GM18502 (cell line): ENCODE measurements at regions not wholly inside any gene's neighbourhood (a gene's known extent, or its start where the extent isn't known, plus 50 kb on each side); places are given as distances from the start of the nearest gene placed in this dataset.

Experiments
- ATAC-seq: cut with Tn5 transposase; IDR thresholded peaks from one replicate; pipeline ENCODE4 v1.9.1; 2021; ENCODE audit warnings: mild to moderate bottlenecking; ENCODE audit not compliant: unreplicated experiment, poor library complexity

GRCh38 chr20:40463171-40463570 is 225.9 kb downstream of the MAFB start:
- ATAC-seq = no peak

GRCh38 chr20:40462566-40462965 is 226.5 kb downstream of the MAFB start:
- no peak for ATAC-seq

DNA sequence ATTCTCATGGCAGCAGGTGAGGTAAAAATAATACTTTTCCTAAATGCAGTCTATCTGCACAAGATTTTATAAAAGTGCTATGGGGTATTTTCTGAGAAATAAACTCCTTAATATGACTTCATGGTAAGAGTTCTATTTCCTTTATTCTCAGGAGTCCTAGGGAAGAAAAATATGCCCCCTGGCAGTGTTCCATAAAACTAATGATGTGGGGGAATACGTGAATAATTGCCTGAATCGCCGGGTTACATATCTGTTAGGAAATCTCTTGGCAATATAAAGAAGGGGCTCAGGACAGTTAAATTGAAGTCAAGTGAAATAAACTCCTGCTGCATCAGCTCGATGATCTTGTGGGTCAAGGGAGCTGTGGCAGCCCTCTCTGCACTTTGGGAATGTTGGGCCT is 229.7 kb downstream of the MAFB start:
- ATAC-seq = no peak

DNA sequence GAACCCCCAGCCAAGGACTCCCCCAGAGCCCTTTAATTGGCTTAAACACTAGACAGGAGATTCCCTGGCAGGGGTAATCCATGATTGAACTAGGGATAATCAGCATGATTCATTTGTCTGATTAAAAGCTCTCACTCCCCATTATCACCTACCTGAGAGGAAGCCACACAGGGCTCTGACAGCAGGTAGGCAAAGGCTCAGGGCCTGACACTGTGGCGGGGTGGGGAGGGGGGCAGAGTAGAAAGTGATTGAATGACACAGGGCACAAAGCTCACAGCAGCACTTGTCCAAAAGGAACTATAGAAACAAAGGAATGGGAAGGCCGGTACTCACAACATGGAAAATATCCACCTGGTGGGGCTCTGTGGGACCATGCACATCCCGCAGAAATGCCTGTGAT is 231.6 kb downstream of the MAFB start:
- no peak for ATAC-seq

DNA sequence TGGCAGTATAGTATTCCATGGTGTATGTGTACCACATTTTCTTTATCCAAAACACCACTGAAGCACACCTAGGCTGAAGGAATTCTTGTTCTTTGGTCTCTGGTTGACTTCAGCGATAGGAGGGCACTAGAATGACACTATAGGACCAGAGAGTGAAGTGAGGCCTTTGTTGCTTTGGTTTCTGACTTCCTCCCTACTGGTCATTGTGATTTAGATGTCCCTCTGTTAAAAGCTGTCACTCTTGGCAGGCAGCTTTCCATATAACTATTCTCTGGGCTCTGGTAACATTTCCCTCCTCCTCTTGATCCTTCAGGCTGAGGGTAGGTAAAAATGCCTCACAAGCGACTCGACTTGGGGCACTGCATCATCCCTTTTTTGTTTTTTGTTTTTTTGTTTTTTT is 236.3 kb downstream of the MAFB start:
- no peak for ATAC-seq

DNA sequence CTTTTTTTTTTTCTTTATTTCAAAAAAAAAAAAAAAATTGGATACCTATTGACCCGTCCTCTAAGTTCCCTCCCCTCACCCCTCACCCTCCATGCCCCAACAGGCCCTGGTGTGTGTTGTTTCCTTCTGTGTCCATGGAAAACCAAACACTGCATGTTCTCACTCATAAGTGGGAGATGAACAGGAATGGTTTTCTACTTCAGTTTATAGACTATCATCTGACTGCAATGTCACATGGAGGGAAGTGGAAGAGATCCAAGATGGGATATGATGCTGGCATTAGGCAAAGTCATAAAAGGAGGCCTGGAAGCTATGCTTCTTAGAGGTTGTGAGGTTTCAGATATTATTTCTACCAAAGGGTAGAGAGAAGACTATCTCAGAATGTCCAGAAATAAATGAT is 237.5 kb downstream of the MAFB start:
- no peak for ATAC-seq

GRCh38 chr20:40449974-40450616 is 238.9 kb downstream of the MAFB start:
- no peak for ATAC-seq

DNA sequence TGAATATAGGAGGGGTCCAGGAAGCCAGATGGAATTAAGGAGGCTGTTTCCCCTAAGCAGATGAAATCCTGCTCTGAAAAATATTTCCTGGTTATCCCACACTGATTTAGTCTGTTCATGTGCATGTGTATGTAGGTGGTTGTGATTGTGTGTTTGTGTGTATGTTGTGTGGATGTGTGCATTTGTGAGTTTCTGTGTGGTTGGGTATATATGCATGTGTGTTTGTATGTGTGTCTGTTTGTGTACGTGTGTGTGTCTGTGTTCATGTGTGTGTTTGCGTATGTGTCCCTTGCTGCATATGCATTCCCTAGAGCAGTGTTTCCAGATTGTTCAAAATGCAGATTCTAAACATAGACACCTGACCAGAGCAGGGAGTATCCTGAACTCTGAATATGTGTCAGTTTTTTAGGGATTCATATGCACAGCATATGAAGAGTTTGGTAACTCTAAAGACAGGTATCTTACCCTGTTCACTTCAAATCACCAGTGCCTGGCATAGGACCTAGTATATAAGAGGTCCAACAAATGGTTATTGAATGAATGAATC is 239.8 kb downstream of the MAFB start:
- no peak for ATAC-seq

- no peak for ATAC-seq
Observed at GRCh38 chr20:40446888-40447287, 242.1 kb downstream of the MAFB start.

GRCh38 chr20:40444516-40444915 is 244.5 kb downstream of the MAFB start:
- no peak for ATAC-seq

- no peak for ATAC-seq
Observed at GRCh38 chr20:40443753-40444152, 245.3 kb downstream of the MAFB start.

DNA sequence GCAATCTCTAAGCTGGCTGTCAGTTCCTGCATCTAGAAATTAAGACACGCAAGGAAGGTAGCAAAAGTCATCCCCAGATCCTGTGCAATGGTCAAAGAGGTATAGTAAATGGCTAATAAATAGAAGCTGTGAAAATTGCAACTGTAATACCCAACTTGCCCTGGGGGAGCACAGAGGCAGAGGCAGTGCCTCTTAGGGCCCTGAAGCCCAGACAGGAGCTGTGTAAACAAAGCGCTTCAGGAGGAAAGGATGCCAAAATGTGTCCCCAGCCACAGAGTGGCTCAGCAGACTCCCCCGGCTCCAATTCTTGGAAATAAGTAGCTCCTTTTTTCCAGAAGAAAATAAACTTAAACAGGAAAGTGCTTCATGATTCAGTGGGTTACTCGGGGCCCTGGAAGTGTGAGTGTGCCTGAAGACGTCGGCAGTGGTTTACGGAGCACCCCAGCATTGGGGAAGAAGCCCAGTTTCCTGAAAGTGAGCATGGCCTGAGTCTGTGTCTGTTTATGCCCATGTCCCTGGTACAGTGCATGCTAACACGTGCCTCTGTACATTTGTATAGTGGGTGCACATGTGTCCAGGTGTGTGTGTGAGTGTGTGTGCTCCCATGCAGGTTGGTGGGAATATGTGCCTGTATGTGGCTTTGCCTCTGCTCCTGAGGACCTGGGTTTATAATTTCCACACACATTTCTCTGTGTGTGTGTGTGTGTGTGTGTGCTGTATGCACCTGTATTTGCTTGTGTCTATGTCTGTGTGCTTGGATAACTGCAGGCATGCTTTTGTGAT is 246.7 kb downstream of the MAFB start:
- ATAC-seq = no peak

- no peak for ATAC-seq
Observed at GRCh38 chr20:40441771-40442170, 247.3 kb downstream of the MAFB start.

- no peak for ATAC-seq
Observed at GRCh38 chr20:40438161-40438830, 250.7 kb downstream of the MAFB start.

DNA sequence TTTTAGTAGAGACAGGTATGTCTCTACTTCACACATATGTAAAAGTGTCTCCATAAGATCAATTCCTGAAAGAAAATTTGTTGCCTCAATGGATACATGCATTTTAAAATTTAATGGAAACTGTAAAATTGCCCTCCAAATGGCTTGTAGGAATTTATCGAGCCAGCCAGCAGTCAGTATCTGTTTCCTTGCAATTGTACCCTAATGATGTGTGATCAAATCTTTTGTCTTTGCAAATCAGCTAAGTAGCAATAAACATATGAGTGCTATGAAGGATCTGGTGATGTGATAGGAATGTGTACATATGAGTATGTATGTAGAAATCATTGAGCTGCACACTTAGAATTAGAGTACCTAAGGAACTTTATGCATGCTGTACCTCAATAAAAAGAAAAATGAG is 253.0 kb downstream of the MAFB start:
- ATAC-seq = no peak

- no peak for ATAC-seq
Observed at GRCh38 chr20:40435146-40435895, 253.7 kb downstream of the MAFB start.

- no peak for ATAC-seq
Observed at GRCh38 chr20:40434122-40434521, 254.9 kb downstream of the MAFB start.

DNA sequence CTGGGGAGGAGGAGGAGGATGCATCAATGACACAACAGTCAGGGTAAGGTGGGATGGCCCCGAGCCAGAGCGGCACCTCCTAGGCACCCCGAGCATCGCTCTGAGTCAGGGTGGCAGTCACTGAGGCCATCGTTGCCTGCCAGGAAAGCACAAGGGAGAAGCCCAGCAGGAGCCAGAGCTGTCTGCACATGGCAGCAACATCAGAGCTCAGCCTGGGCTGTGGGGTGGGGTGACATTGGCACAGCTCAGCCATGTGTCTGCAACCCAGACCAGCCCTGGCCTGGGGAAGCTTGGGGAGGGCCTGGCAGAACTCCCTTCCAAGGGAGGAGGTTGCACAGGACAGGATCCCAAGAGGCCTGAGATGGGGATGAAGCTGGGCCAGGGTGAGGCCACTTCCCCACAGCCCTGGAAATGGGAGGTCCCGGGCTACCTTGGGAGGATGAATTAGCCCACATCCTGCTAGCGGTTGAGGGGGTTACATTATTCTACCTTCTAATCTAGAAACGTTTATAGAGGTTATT is 255.6 kb downstream of the MAFB start:
- no peak for ATAC-seq

GRCh38 chr20:40431611-40432010 is 257.4 kb downstream of the MAFB start:
- no peak for ATAC-seq

DNA sequence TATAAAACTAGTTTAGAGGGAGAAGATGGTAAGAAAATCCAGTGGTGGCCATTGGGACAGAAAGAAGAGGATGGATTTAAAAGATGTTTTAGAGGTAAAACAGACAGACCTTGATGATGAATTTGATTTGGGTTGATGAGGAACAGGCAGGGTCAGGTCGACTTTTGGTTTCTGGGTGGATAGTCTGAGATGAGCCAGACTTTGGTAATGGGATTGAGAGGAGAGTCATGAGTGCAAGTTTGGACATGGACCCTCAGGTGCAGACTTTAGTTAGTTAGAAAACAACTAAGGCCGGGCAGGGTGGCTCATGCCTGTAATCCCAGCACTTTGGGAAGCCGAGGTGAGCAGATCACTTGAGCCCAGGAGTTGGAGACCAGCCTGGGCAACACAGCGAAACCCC is 257.9 kb downstream of the MAFB start:
- ATAC-seq = no peak
